B cell (primary cell): ENCODE measurements at regions not wholly inside any gene's neighbourhood (a gene's known extent, or its start where the extent isn't known, plus 50 kb on each side); places are given as distances from the start of the nearest gene placed in this dataset.

Experiments used
- EZH2 ChIP-seq: IDR thresholded peaks from 2 replicates; pipeline ENCODE4 v1.6.1; 2012; ENCODE audit warnings: borderline replicate concordance, low read depth, mild to moderate bottlenecking, moderate library complexity, low read length; ENCODE audit not compliant: insufficient read depth, poor library complexity, severe bottlenecking
- TF ChIP-seq, protein P1 (sequence below): fragments of 200-600 bp; IDR thresholded peaks from one replicate; pipeline ENCODE4 v1.8.0; 2022; ENCODE audit warnings: antibody characterized with exemption, mild to moderate bottlenecking

GRCh38 chr3:65112751-65113300, 425.0 kb upstream of the ADAMTS9 start:
- TF ChIP-seq, protein P1, sequence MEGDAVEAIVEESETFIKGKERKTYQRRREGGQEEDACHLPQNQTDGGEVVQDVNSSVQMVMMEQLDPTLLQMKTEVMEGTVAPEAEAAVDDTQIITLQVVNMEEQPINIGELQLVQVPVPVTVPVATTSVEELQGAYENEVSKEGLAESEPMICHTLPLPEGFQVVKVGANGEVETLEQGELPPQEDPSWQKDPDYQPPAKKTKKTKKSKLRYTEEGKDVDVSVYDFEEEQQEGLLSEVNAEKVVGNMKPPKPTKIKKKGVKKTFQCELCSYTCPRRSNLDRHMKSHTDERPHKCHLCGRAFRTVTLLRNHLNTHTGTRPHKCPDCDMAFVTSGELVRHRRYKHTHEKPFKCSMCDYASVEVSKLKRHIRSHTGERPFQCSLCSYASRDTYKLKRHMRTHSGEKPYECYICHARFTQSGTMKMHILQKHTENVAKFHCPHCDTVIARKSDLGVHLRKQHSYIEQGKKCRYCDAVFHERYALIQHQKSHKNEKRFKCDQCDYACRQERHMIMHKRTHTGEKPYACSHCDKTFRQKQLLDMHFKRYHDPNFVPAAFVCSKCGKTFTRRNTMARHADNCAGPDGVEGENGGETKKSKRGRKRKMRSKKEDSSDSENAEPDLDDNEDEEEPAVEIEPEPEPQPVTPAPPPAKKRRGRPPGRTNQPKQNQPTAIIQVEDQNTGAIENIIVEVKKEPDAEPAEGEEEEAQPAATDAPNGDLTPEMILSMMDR: no peak
- TF ChIP-seq EZH2: no peak
